A673 (cell line): ENCODE measurements at regions not wholly inside any gene's neighbourhood (a gene's known extent, or its start where the extent isn't known, plus 50 kb on each side); places are given as distances from the start of the nearest gene placed in this dataset.

Experiments
- BruUV-seq: library from RNA; stranded (reverse); fragments of 400-500 nt; replicated peaks from 2 replicates; lab custom pipeline; 2021; lab: Mats Ljungman, UMichigan
- CTCF ChIA-PET: fragments of 300-600 bp; sonication (Branson Sonifier 250); formaldehyde crosslinking; loops from one replicate; lab custom pipeline; 2022; ENCODE audit warnings: antibody characterized with exemption; lab: Charles Lee
- POLR2A ChIA-PET: fragments of 300-600 bp; sonication (Branson Sonifier 250); formaldehyde crosslinking; loops from one replicate; lab custom pipeline; 2022; ENCODE audit warnings: antibody characterized with exemption; ENCODE audit not compliant: low non-redundant PET; lab: Charles Lee
- DNase-seq: peaks from one replicate; pipeline ENCODE4 v3.0.0-alpha.2; 2015; ENCODE audit warnings: low spot score
- H3K27ac ChIP-seq: fragments of 200-600 bp; sonication (generic); 2 replicates; pipeline ENCODE4 v1.5.1; 2016; ENCODE audit warnings: mixed run types, low read depth, mild to moderate bottlenecking, mixed read lengths, antibody characterized with exemption, low read length; ENCODE audit not compliant: poor library complexity, severe bottlenecking
- H3K27me3 ChIP-seq: fragments of 200-600 bp; sonication (generic); replicated peaks from 2 replicates; pipeline ENCODE4 v1.6.1; 2017; ENCODE audit warnings: mixed run types, low read depth, mild to moderate bottlenecking, mixed read lengths, antibody characterized with exemption, low read length; ENCODE audit not compliant: insufficient read depth, poor library complexity
- H3K36me3 ChIP-seq: fragments of 200-600 bp; sonication (generic); 2 replicates; pipeline ENCODE4 v1.6.1; 2016; ENCODE audit warnings: mixed run types, mild to moderate bottlenecking, mixed read lengths, antibody characterized with exemption, low read length; ENCODE audit not compliant: insufficient read depth, poor library complexity, severe bottlenecking
- H3K4me1 ChIP-seq: fragments of 200-600 bp; sonication (generic); 2 replicates; pipeline ENCODE4 v1.6.1; 2017; ENCODE audit warnings: mixed run types, mild to moderate bottlenecking, mixed read lengths, antibody characterized with exemption, low read length; ENCODE audit not compliant: insufficient read depth, poor library complexity, severe bottlenecking
- H3K4me3 ChIP-seq: fragments of 200-600 bp; sonication (generic); 2 replicates; pipeline ENCODE4 v1.5.1; 2016; ENCODE audit warnings: low read depth, mixed run types, mild to moderate bottlenecking, mixed read lengths, low read length; ENCODE audit not compliant: poor library complexity, severe bottlenecking
- H3K9me3 ChIP-seq: fragments of 200-600 bp; sonication (generic); 2 replicates; pipeline ENCODE4 v1.6.1; 2016; ENCODE audit warnings: mixed run types, low read depth, mild to moderate bottlenecking, mixed read lengths, antibody characterized with exemption, low read length; ENCODE audit not compliant: poor library complexity, severe bottlenecking
- EZH2 ChIP-seq: fragments of 200-600 bp; sonication (generic); IDR thresholded peaks from 2 replicates; pipeline ENCODE4 v1.6.1; 2017; ENCODE audit warnings: borderline replicate concordance, low read depth, mild to moderate bottlenecking, mixed read lengths, antibody characterized with exemption, low read length; ENCODE audit not compliant: poor library complexity, severe bottlenecking
- intact Hi-C: fragments of 100-400 bp; cut with micrococcal nuclease; formaldehyde crosslinking; loops from one replicate; pipeline ENCODE4 v1.10.0; 2022; ENCODE audit not compliant: unreplicated experiment
- TF ChIP-seq, protein P1 (sequence below): fragments of 300-800, 200-600 bp; sonication (generic); conservative IDR thresholded peaks from 2 replicates; pipeline ENCODE4 v1.5.1; 2017; ENCODE audit warnings: low read depth, mild to moderate bottlenecking, antibody characterized with exemption, low read length, moderate library complexity, mixed read lengths

DNA sequence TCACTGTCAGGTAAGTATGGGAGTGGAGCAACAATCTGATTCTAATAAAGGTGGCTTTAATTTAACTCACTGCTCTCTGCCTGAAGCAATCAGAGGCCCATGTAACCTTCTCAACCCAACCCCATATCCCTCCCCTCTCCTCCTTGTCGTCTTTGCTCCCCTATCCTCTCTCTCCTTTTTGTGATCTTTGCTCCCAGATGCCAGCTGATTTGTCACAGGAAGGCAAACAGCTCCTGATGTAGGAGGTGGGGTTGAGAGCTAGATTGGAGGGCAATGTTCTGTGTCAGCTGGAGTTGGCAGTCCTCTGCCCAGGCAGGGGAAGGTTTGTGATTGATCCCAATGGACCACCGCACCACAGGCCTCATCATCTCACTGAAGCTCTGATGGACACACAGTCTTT lies 101.4 kb upstream of the PIK3CG start:
- CTCF ChIA-PET = no interaction called here
- Histone ChIP-seq H3K27ac (no peak overlapping the region), H3K27me3 (no peaks in the 10 kb centered on the region), H3K4me3 (no peak overlapping the region), H3K9me3 (no peaks in the 10 kb centered on the region), H3K36me3 (no peaks in the 10 kb centered on the region), H3K4me1 (no peaks in the 10 kb centered on the region)
- intact Hi-C loops = no loop called here
- DNase-seq = no peak
- BruUV-seq = no TSS peak
- POLR2A ChIA-PET = no interaction called here
- TF ChIP-seq EZH2 = no peak
- TF ChIP-seq, protein P1, sequence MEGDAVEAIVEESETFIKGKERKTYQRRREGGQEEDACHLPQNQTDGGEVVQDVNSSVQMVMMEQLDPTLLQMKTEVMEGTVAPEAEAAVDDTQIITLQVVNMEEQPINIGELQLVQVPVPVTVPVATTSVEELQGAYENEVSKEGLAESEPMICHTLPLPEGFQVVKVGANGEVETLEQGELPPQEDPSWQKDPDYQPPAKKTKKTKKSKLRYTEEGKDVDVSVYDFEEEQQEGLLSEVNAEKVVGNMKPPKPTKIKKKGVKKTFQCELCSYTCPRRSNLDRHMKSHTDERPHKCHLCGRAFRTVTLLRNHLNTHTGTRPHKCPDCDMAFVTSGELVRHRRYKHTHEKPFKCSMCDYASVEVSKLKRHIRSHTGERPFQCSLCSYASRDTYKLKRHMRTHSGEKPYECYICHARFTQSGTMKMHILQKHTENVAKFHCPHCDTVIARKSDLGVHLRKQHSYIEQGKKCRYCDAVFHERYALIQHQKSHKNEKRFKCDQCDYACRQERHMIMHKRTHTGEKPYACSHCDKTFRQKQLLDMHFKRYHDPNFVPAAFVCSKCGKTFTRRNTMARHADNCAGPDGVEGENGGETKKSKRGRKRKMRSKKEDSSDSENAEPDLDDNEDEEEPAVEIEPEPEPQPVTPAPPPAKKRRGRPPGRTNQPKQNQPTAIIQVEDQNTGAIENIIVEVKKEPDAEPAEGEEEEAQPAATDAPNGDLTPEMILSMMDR = no peak

DNA sequence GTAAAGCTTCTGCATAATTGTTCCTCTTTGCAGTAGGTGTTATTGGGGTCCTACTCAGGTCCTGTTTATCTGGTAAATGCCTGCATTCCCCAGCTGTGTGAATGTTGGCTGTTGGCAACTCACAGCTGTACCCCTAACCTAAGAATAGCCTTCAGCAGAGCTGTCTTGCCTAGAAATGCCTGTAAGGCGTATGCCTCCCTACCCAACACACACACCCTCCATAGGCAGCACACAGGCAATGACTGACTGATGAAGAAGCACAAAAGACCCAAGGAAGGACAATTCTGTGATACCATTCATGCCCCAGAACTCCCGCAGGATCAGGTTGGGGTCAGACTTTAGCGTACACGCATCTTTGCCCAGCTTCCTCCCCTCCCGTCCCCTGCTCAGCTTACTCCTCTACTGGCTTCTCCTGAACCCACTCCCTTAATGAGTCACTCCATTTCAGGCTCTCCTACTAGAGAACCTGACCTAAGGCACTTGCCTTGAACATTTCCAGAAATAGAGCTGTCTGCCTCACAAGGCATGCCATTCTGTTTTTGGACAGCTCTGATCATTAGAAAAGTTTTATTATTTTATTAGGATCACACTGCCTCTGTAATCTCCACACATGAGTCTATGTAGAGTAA lies 99.2 kb upstream of the PIK3CG start:
- no peak for TF ChIP-seq EZH2
- TF ChIP-seq, protein P1 = no peak
- intact Hi-C loops = no loop called here
- no peak for DNase-seq
- no peaks in the 10 kb centered on the region for H3K9me3 ChIP-seq
- H3K4me1 ChIP-seq = no peaks in the 10 kb centered on the region
- POLR2A ChIA-PET = no interaction called here
- no peaks in the 10 kb centered on the region for H3K27me3 ChIP-seq
- H3K36me3 ChIP-seq = no peaks in the 10 kb centered on the region
- BruUV-seq = no TSS peak
- H3K4me3 ChIP-seq = no peak overlapping the region
- H3K27ac ChIP-seq = no peak overlapping the region
- CTCF ChIA-PET = no interaction called here

DNA sequence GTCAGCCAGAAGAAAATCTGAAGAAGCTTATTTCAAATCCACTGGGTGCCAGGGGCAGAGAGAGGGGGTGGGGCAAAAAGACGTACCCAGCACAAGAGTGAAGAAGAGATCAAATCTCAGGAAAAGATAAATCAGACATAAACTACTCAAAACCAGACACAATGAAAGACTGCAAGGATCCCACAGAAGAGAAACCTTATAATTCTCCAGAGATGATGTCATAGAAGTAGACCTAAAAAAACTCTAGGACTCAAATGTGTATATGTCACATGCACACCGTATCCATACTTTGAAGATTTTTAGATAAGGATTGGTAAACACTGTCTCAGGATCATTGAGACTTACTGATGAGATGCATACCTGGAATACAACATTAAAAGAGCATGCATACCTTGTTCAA lies 98.5 kb upstream of the PIK3CG start:
- ChIA-PET CTCF (no interaction called here), POLR2A (no interaction called here)
- H3K36me3 ChIP-seq = no peaks in the 10 kb centered on the region
- intact Hi-C loops = no loop called here
- H3K4me1 ChIP-seq = no peaks in the 10 kb centered on the region
- no peak overlapping the region for H3K27ac ChIP-seq
- H3K4me3 ChIP-seq = no peak overlapping the region
- no peak for DNase-seq
- H3K27me3 ChIP-seq = no peaks in the 10 kb centered on the region
- H3K9me3 ChIP-seq = no peaks in the 10 kb centered on the region
- no peak for TF ChIP-seq EZH2
- TF ChIP-seq, protein P1 = no peak
- BruUV-seq = no TSS peak
